GM19023 (cell line): ENCODE measurements at regions not wholly inside any gene's neighbourhood (a gene's known extent, or its start where the extent isn't known, plus 50 kb on each side); places are given as distances from the start of the nearest gene placed in this dataset.
A peak's percentile ranks its signal among the peaks of the same experiment; 100 is the strongest.
"Not testable (repeated sequence)": the region's sequence is repeated elsewhere in the genome, so short reads cannot be mapped to it uniquely, and the experiment has no call there.

ENCODE experiments used
- ATAC-seq: cut with Tn5 transposase; IDR thresholded peaks from one replicate; pipeline ENCODE4 v1.9.1; 2021; ENCODE audit warnings: mild to moderate bottlenecking, moderate library complexity; ENCODE audit not compliant: unreplicated experiment

GRCh38 chr15:88965097-88965496, 51.9 kb upstream of the MFGE8 start:
- ATAC-seq = not testable (repeated sequence)

- no peak for ATAC-seq
Measured at GRCh38 chr15:88970232-88970631, 57.1 kb upstream of the MFGE8 start.

GRCh38 chr15:88974392-88974791, 61.2 kb upstream of the MFGE8 start:
- no peak for ATAC-seq

- ATAC-seq = no peak
Measured at GRCh38 chr15:88975891-88976290, 62.7 kb upstream of the MFGE8 start.

- ATAC-seq = no peak
Measured at GRCh38 chr15:88976656-88977055, 63.5 kb upstream of the MFGE8 start.

GRCh38 chr15:88979674-88980073, 66.5 kb upstream of the MFGE8 start:
- ATAC-seq = no peak

- no peak for ATAC-seq
Measured at GRCh38 chr15:88980498-88980897, 67.3 kb upstream of the MFGE8 start.

GRCh38 chr15:88981244-88982215, 68.4 kb upstream of the MFGE8 start:
- no peak for ATAC-seq

GRCh38 chr15:88982304-88982945, 69.2 kb upstream of the MFGE8 start:
- ATAC-seq = peak; percentile 91

- no peak for ATAC-seq
Measured at GRCh38 chr15:88982946-88983342, 69.8 kb upstream of the MFGE8 start.

GRCh38 chr15:88983861-88984429, 70.8 kb upstream of the MFGE8 start:
- ATAC-seq = no peak

GRCh38 chr15:88985547-88986393, 72.6 kb upstream of the MFGE8 start:
- ATAC-seq = no peak

- ATAC-seq = no peak
Measured at GRCh38 chr15:88986949-88987590, 73.9 kb upstream of the MFGE8 start.

- ATAC-seq = no peak
Measured at GRCh38 chr15:88987591-88987933, 74.4 kb upstream of the MFGE8 start.

- ATAC-seq = no peak
Measured at GRCh38 chr15:88987934-88988671, 74.9 kb upstream of the MFGE8 start.

- no peak for ATAC-seq
Measured at GRCh38 chr15:88989578-88989977, 76.4 kb upstream of the MFGE8 start.

GRCh38 chr15:88990185-88990679, 77.1 kb upstream of the MFGE8 start:
- ATAC-seq = no peak

- no peak for ATAC-seq
Measured at GRCh38 chr15:88992216-88992615, 79.0 kb upstream of the MFGE8 start.

- no peak for ATAC-seq
Measured at GRCh38 chr15:88992912-88993376, 79.8 kb upstream of the MFGE8 start.

- ATAC-seq = no peak
Measured at GRCh38 chr15:88993662-88994061, 80.5 kb upstream of the MFGE8 start.
